CD8-positive, alpha-beta memory T cell (primary cell): ENCODE measurements at regions not wholly inside any gene's neighbourhood (a gene's known extent, or its start where the extent isn't known, plus 50 kb on each side); places are given as distances from the start of the nearest gene placed in this dataset.

Experiments used
- CTCF ChIA-PET: fragments of 350-600 bp; sonication (Branson Sonifier 250); formaldehyde crosslinking; loops from one replicate; lab custom pipeline; 2021; ENCODE audit warnings: antibody characterized with exemption; lab: Charles Lee
- POLR2A ChIA-PET: fragments of 350-600 bp; sonication (Branson Sonifier 250); formaldehyde crosslinking; loops from one replicate; lab custom pipeline; 2021; ENCODE audit warnings: antibody characterized with exemption; lab: Charles Lee
- DNase-seq, 5 donors: peaks; one replicate each; pipeline versions ENCODE4 v3.0.0 to v3.0.0-alpha.2; 2020 to 2022; ENCODE audit warnings: mixed read lengths in 1 of 5
- H3K27ac ChIP-seq: one replicate; pipeline ENCODE4 v1.7.0; 2013; ENCODE audit warnings: low read depth, mild to moderate bottlenecking, low read length, moderate library complexity
- H3K27me3 ChIP-seq: 2 replicates; pipeline ENCODE4 v1.7.0; 2013; ENCODE audit warnings: low read length, mild to moderate bottlenecking; ENCODE audit not compliant: insufficient read depth, poor library complexity, severe bottlenecking
- H3K36me3 ChIP-seq: 2 replicates; pipeline ENCODE4 v1.7.0; 2013; ENCODE audit warnings: mild to moderate bottlenecking, low read length, moderate library complexity; ENCODE audit not compliant: insufficient read depth
- H3K4me1 ChIP-seq: 2 replicates; pipeline ENCODE4 v1.7.0; 2013; ENCODE audit warnings: mild to moderate bottlenecking, low read length, moderate library complexity; ENCODE audit not compliant: insufficient read depth
- H3K4me3 ChIP-seq: 2 replicates; pipeline ENCODE4 v1.7.0; 2013; ENCODE audit warnings: mild to moderate bottlenecking, low read length
- H3K9me3 ChIP-seq: 2 replicates; pipeline ENCODE4 v1.7.0; 2013; ENCODE audit warnings: mild to moderate bottlenecking, low read length
- H3K27ac Mint-ChIP-seq, 8 donors: one replicate each; pipeline ENCODE4 v1.8.0; 2020 to 2021; ENCODE audit warnings: mixed read lengths in 8 of 8, mild to moderate bottlenecking in 6 of 8, inconsistent platforms in 3 of 8, moderate library complexity in 3 of 8
- H3K27me3 Mint-ChIP-seq, 2 donors: one replicate each; pipeline ENCODE4 v1.8.0; 2020 to 2021; ENCODE audit warnings: mixed read lengths in 2 of 2, mild to moderate bottlenecking in 1 of 2, moderate library complexity in 1 of 2
- H3K36me3 Mint-ChIP-seq, 3 donors: one replicate each; pipeline ENCODE4 v1.8.0; 2020 to 2021; ENCODE audit warnings: mixed read lengths in 3 of 3, inconsistent platforms in 1 of 3, mild to moderate bottlenecking in 1 of 3
- H3K4me1 Mint-ChIP-seq, 3 donors: one replicate each; pipeline ENCODE4 v1.8.0; 2020 to 2021; ENCODE audit warnings: mixed read lengths in 3 of 3, inconsistent platforms in 1 of 3, mild to moderate bottlenecking in 1 of 3
- H3K4me3 Mint-ChIP-seq, 7 donors: one replicate each; pipeline ENCODE4 v1.8.0; 2020 to 2021; ENCODE audit warnings: mixed read lengths in 7 of 7, mild to moderate bottlenecking in 6 of 7, moderate library complexity in 4 of 7, inconsistent platforms in 2 of 7
- H3K9me3 Mint-ChIP-seq, 5 donors: one replicate each; pipeline ENCODE4 v1.8.0; 2020 to 2022; ENCODE audit warnings: mixed read lengths in 5 of 5, mild to moderate bottlenecking in 3 of 5, moderate library complexity in 2 of 5, inconsistent platforms in 1 of 5

- no peaks in the 10 kb centered on the region for H3K36me3 Mint-ChIP-seq
- peaks cover 0 to 6% (median 4%) of the 10 kb centered on the region in 5 donors for H3K9me3 Mint-ChIP-seq
- H3K27me3 Mint-ChIP-seq: no peaks in the 10 kb centered on the region
- Histone ChIP-seq H3K9me3 (no peaks in the 10 kb centered on the region), H3K27me3 (no peaks in the 10 kb centered on the region), H3K27ac (no peak overlapping the region), H3K36me3 (no peaks in the 10 kb centered on the region), H3K4me1 (no peaks in the 10 kb centered on the region), H3K4me3 (no peak overlapping the region)
- ChIA-PET CTCF (no interaction called here), POLR2A (no interaction called here)
- no peaks in the 10 kb centered on the region for H3K4me1 Mint-ChIP-seq
- H3K4me3 Mint-ChIP-seq: no peak overlapping the region
- no peak for DNase-seq
- no peak overlapping the region for H3K27ac Mint-ChIP-seq
Measured at GRCh38 chr2:6359964-6360363, 505.7 kb downstream of the CMPK2 start.

GRCh38 chr2:6362671-6363450 lies 502.8 kb downstream of the CMPK2 start:
- peaks cover 0 to 5% (median 3%) of the 10 kb centered on the region in 5 donors for H3K9me3 Mint-ChIP-seq
- Histone ChIP-seq H3K27ac (no peak overlapping the region), H3K27me3 (no peaks in the 10 kb centered on the region), H3K4me3 (no peak overlapping the region), H3K9me3 (no peaks in the 10 kb centered on the region), H3K36me3 (no peaks in the 10 kb centered on the region), H3K4me1 (no peaks in the 10 kb centered on the region)
- no peaks in the 10 kb centered on the region for H3K4me1 Mint-ChIP-seq
- no peak for DNase-seq
- no peak overlapping the region for H3K4me3 Mint-ChIP-seq
- no peaks in the 10 kb centered on the region for H3K36me3 Mint-ChIP-seq
- ChIA-PET POLR2A (no interaction called here), CTCF (no interaction called here)
- no peaks in the 10 kb centered on the region for H3K27me3 Mint-ChIP-seq
- H3K27ac Mint-ChIP-seq: no peak overlapping the region

GRCh38 chr2:6368281-6368680 lies 497.4 kb downstream of the CMPK2 start:
- no peak for DNase-seq
- peaks cover 0 to 3% (median 1%) of the 10 kb centered on the region in 5 donors for H3K9me3 Mint-ChIP-seq
- no peaks in the 10 kb centered on the region for H3K27me3 Mint-ChIP-seq
- no peak overlapping the region for H3K27ac ChIP-seq
- no peaks in the 10 kb centered on the region for H3K36me3 ChIP-seq
- no peaks in the 10 kb centered on the region for H3K9me3 ChIP-seq
- H3K4me3 Mint-ChIP-seq: no peak overlapping the region
- no peak overlapping the region for H3K4me3 ChIP-seq
- no peaks in the 10 kb centered on the region for H3K36me3 Mint-ChIP-seq
- no peaks in the 10 kb centered on the region for H3K4me1 ChIP-seq
- no peaks in the 10 kb centered on the region for H3K27me3 ChIP-seq
- no peaks in the 10 kb centered on the region for H3K4me1 Mint-ChIP-seq
- POLR2A ChIA-PET: no interaction called here
- H3K27ac Mint-ChIP-seq: no peak overlapping the region
- CTCF ChIA-PET: no interaction called here

- no peaks in the 10 kb centered on the region for H3K36me3 Mint-ChIP-seq
- no peak for DNase-seq
- Histone ChIP-seq H3K4me3 (no peak overlapping the region), H3K36me3 (no peaks in the 10 kb centered on the region), H3K27me3 (no peaks in the 10 kb centered on the region), H3K9me3 (no peaks in the 10 kb centered on the region), H3K4me1 (no peaks in the 10 kb centered on the region), H3K27ac (no peak overlapping the region)
- no peak overlapping the region for H3K4me3 Mint-ChIP-seq
- peaks cover 0 to 6% (median 1%) of the 10 kb centered on the region in 5 donors for H3K9me3 Mint-ChIP-seq
- POLR2A ChIA-PET: no interaction called here
- H3K4me1 Mint-ChIP-seq: no peaks in the 10 kb centered on the region
- no peaks in the 10 kb centered on the region for H3K27me3 Mint-ChIP-seq
- no peak overlapping the region for H3K27ac Mint-ChIP-seq
- CTCF ChIA-PET: no interaction called here
Measured at GRCh38 chr2:6369266-6369665, 496.4 kb downstream of the CMPK2 start.

- H3K4me1 ChIP-seq: no peaks in the 10 kb centered on the region
- H3K9me3 Mint-ChIP-seq: peaks cover 0 to 6% (median 0%) of the 10 kb centered on the region in 5 donors
- no peaks in the 10 kb centered on the region for H3K36me3 Mint-ChIP-seq
- no peaks in the 10 kb centered on the region for H3K27me3 ChIP-seq
- H3K27ac ChIP-seq: no peak overlapping the region
- ChIA-PET POLR2A (no interaction called here), CTCF (no interaction called here)
- no peaks in the 10 kb centered on the region for H3K9me3 ChIP-seq
- H3K36me3 ChIP-seq: no peaks in the 10 kb centered on the region
- H3K4me1 Mint-ChIP-seq: no peaks in the 10 kb centered on the region
- H3K4me3 Mint-ChIP-seq: no peak overlapping the region
- DNase-seq: no peak
- H3K27me3 Mint-ChIP-seq: no peaks in the 10 kb centered on the region
- H3K27ac Mint-ChIP-seq: no peak overlapping the region
- H3K4me3 ChIP-seq: no peak overlapping the region
Measured at GRCh38 chr2:6370753-6371551, 494.8 kb downstream of the CMPK2 start.

GRCh38 chr2:6372317-6372901 lies 493.3 kb downstream of the CMPK2 start:
- no peak overlapping the region for H3K4me3 Mint-ChIP-seq

GRCh38 chr2:6381326-6381725 lies 484.4 kb downstream of the CMPK2 start:
- CTCF ChIA-PET: no interaction called here
- no peaks in the 10 kb centered on the region for H3K4me1 Mint-ChIP-seq
- no peak for DNase-seq
- Histone ChIP-seq H3K27me3 (no peaks in the 10 kb centered on the region), H3K9me3 (no peaks in the 10 kb centered on the region), H3K27ac (no peak overlapping the region), H3K4me1 (no peaks in the 10 kb centered on the region), H3K4me3 (no peak overlapping the region), H3K36me3 (no peaks in the 10 kb centered on the region)
- H3K36me3 Mint-ChIP-seq: no peaks in the 10 kb centered on the region
- H3K4me3 Mint-ChIP-seq: no peak overlapping the region
- H3K27ac Mint-ChIP-seq: no peak overlapping the region
- peaks cover 0 to 9% (median 4%) of the 10 kb centered on the region in 5 donors for H3K9me3 Mint-ChIP-seq
- POLR2A ChIA-PET: no interaction called here
- H3K27me3 Mint-ChIP-seq: no peaks in the 10 kb centered on the region

More at GRCh38 chr2:6372317-6372901, 493.3 kb downstream of the CMPK2 start:
- Histone ChIP-seq H3K4me1 (no peaks in the 10 kb centered on the region), H3K36me3 (no peaks in the 10 kb centered on the region), H3K9me3 (no peaks in the 10 kb centered on the region), H3K27ac (no peak overlapping the region), H3K27me3 (no peaks in the 10 kb centered on the region), H3K4me3 (no peak overlapping the region)
- Mint-ChIP-seq H3K27ac (no peak overlapping the region), H3K4me1 (no peaks in the 10 kb centered on the region), H3K27me3 (no peaks in the 10 kb centered on the region), H3K9me3 (peaks cover 0 to 11% (median 3%) of the 10 kb centered on the region in 5 donors), H3K36me3 (no peaks in the 10 kb centered on the region)
- DNase-seq: no peak
- ChIA-PET CTCF (no interaction called here), POLR2A (no interaction called here)

- H3K4me3 ChIP-seq: no peak overlapping the region
Measured at GRCh38 chr2:6384341-6384740, 481.4 kb downstream of the CMPK2 start.

More at GRCh38 chr2:6384341-6384740, 481.4 kb downstream of the CMPK2 start:
- Mint-ChIP-seq H3K4me3 (no peak overlapping the region), H3K4me1 (no peaks in the 10 kb centered on the region), H3K27me3 (no peaks in the 10 kb centered on the region), H3K27ac (no peak overlapping the region), H3K9me3 (peaks cover 0 to 9% (median 2%) of the 10 kb centered on the region in 5 donors), H3K36me3 (no peaks in the 10 kb centered on the region)
- Histone ChIP-seq H3K4me1 (no peaks in the 10 kb centered on the region), H3K9me3 (no peaks in the 10 kb centered on the region), H3K36me3 (no peaks in the 10 kb centered on the region), H3K27me3 (no peaks in the 10 kb centered on the region), H3K27ac (no peak overlapping the region)
- POLR2A ChIA-PET: no interaction called here
- DNase-seq: no peak
- CTCF ChIA-PET: no interaction called here
